CD4-positive, alpha-beta T cell treated with Interleukin-12 subunit alpha and Interleukin-12 subunit beta, for 1 hour (primary cell): ENCODE measurements at regions not wholly inside any gene's neighbourhood (a gene's known extent, or its start where the extent isn't known, plus 50 kb on each side); places are given as distances from the start of the nearest gene placed in this dataset.
"Not testable (repeated sequence)": the region's sequence is repeated elsewhere in the genome, so short reads cannot be mapped to it uniquely, and the experiment has no call there.

Experiments used
- DNase-seq: peaks from one replicate; pipeline ENCODE4 v3.0.0-alpha.2; 2020

DNA sequence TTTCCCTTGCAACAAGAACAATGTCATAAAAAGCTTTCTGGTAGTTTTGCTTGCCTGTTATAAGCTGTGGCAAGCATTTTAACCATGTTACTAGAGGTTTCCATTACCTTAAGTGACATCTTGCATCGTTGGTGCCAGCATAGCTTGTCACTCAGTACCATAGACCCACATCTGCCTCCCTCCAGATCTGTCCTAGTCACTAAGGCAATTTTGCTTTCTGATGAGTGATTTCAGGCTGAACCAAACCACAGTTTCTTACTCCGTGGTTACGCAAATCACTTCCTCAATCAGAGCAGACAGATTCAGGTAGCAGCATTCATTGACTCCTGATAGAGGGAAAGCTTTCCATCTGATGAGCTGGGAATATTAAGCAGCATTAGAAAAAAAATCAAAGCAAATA, 1057.5 kb upstream of the FAM98A start:
- DNase-seq: no peak

DNA sequence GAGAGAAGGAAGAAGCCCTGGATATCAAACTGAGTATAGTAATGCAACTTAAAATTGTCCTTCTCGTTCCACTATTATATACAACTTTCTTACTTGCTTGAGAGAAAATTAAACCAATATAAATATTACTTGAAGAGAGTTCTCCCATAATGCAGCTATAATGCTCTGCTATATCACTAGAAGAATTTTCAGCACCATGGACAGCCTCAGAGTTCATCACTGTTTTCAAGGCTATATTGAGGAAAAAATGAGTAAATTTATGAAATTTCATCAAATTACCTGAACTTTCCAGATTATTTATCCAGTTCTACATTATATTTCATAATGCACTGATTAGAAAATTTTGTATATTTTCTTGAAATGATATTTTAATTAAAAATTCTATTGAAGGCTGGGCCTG, 1053.5 kb upstream of the FAM98A start:
- no peak for DNase-seq

DNA sequence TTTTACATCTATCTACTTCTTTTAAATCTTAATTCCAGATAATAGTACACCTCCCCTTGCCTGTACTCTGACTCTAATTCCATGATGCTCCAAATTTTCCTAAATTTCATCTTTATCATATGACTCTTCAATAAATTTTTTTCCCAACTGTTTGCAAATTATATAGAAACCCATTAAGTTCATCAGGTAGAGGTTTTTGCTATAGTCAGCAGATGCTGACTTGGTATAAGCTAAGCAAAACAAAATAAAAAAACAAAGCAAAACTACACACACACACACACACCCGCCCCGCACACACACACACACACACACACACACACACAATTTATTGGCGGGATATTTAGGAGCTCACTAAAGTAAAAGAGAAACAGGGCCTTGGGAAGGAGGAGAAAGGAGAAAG, 1047.8 kb upstream of the FAM98A start:
- DNase-seq: no peak

DNA sequence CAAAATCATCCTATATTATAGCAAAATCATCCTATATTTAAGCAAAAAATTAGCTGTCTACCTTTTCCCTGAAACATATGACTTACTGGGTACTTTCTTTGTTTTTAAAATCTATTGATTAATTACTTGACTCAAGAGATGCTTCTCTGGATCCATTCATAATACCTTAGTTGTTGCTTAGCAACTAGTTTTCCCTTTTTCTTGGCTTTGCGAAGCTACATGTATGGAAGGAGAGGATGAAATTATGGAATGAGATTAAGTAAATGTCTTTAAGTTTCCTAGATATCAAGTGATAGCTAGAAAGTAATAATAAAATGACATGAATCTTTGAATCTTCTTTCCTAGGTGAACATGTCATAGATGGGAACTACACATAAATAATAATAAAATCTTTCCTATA, 1033.2 kb upstream of the FAM98A start:
- DNase-seq: no peak

DNA sequence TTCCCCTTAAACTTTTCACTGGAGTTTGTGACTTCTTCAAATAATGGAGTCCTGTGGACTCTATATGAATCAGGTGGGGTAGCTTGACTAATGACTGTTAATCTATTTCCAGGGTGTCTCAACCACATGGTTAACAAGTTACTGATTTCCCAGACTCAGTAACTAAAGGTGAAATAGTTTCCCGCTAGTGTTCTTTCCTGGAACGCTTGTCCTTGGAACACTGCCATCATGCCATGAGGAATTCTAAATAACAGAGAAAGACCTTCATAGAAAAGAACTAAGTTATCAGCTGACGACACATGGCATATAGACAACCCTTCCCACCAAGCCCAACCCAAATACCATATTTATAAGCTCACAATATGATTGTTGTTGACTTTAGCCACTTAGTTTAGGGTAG, 1027.9 kb upstream of the FAM98A start:
- DNase-seq: no peak

DNA sequence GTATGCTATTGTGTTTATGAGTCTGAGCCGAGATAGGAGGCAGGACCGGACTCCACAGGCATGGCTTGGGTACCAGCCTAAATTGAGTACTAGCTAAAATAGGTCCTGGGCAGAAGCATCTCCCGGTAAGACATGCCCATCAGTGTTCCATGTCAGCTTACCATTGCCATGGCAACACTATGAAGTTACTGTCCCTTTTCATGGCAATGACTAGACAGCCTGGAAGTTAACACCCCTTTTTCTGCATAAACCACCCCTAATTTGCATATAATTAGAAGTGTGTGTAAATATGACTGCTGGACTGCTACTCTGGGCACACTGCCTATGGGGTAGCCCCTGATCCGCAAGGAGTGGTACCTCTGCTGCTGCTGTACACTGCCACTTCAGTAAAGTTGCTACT, 1005.1 kb upstream of the FAM98A start:
- DNase-seq: no peak

DNA sequence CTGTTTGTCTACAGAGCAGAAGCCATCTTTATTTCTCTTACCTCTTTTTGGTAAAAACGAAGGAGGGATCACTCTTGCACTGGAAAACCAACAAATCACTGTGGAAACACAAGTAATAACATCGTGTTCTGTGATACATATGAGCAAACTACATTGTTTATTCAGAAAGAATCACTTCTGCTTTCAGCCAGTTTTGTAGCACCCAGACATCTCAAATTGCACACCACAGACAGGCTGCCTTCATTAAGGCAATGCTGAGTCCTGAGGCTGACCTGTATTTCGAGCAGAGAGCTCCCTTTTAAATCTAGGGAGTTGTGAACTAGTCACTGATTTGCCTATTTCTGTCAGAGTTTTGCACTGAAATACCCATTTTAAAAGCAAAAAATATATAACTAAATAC, 1003.2 kb upstream of the FAM98A start:
- no peak for DNase-seq

DNA sequence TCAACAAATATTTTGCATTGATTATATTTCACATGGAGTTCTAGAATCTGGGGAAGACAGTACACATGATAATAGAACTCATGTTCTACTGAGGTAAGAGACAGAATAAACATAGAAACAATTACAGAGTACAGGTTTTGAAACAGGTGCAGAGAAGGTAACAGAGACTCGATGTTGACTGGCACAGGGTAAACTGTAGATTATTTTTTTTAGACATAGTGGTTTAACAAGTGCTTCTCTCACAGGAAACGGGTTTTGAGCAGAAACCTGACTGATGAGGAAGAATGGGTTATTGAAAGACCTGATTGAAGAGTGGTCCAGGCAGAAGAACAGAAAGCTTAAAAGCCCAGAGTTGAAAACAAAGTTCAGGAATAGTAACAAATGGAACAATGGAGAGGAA, 1002.5 kb upstream of the FAM98A start:
- DNase-seq: no peak

DNA sequence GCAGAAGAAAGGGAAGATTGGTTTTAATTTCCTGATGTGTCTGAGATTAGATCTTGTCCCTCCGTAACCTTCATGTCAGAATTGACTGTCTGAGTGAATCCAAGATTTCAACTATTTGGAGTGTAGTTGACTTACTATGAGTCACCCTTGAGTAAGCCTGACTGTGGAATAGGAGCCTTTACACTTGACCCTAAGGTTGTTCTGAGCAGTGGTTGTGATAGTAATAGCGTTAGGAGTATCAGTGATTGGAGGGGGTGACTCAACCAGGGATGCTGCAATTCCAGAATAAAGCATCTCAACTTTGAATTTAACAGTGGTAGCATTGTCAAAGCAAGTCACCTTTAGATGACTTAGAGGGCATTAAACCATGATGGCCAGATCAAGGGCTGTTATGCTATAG, 979.5 kb upstream of the FAM98A start:
- DNase-seq: no peak

DNA sequence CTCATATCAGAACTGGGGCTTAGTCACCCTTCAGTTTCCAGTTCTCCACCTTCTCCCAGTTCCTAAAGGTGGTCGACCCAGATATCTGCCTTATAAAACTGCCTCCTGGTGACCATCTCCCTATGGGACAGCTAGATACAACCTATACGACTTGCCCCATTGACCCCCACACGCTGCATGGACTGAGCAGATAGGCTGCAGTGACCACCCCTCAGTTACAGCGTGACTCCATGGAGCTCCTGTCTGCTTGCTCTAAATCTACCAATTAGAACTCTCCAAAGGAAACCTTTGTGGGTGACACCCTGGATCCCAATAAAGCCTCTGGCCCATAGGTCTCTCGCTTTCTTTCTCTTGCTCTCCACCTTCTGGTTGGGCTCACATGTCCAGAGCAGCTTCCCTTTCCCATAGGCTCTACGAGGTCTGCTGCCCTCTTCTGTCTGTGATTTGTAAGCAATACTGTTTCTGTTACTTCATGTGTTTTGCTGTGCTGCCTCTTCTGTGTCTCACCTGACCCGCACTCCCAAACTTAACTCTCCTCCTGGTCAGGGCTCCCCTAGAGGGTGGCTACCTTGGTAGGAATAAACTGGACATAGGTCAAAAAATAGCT, 971.3 kb upstream of the FAM98A start:
- no peak for DNase-seq

DNA sequence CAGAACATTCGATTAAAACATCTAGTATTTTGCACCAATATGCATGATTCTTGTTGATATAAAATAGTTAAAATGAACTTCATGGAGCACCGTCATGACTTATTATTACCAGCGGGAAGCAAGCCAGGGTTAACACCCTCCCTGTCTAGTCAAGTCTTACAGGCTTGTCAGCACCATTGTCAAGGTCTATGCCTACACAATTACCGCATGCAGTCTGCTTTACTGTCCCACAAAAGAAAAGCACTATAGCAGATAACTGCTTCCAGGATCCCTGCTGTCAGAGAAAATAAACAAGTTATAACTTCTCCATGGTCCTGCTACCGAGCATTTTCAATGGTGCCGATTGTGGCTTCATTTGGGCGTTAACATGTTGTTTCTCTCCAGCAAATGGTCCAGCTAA, 968.0 kb upstream of the FAM98A start:
- no peak for DNase-seq

DNA sequence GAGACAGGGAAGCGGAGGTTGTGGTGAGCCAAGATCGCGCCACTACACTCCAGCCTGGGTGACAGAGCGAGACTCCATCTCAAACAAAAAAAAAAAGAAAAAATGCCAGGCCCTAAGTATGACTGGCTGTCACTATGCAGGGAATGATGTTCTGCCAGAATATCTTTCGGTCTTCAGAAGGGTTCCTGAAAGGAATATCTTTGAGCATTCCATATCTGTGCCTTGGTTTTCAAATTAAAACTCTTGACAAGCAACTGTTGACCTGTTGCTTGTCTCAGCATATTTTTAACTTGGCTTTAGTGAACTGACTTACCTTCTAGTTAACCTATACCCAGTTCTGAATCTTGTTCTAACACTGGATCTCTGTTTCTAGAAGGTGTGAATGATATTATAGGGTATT, 953.2 kb upstream of the FAM98A start:
- no peak for DNase-seq

DNA sequence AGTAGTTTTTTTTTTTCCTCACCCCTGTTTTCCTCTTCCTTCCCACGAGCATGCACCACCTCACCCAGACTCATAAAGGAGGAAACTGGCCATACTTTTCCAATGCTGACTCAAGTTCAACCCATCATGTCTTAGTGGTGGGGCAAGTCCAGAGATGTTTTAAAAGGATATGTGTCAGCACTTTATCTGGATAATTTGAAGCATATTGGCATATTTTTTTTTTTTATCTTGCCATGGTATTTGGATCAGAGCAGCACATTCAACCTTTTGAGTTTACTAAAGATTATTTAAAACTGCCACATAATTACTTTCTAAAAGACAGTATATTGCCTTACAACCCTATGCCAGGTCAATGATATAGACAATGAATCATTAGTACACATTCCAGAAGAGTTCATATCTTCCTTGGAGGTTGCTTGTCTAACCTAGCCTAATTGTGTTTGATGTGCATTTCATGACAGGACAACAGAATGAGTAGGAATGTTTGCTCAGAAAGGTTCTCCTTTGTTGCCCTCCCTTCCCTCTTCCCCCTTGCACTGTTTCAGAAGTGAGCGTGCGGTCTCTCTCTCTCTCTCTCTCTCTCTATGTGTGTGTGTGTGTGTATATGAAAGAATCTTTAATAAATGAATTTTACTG, 950.7 kb upstream of the FAM98A start:
- no peak for DNase-seq

DNA sequence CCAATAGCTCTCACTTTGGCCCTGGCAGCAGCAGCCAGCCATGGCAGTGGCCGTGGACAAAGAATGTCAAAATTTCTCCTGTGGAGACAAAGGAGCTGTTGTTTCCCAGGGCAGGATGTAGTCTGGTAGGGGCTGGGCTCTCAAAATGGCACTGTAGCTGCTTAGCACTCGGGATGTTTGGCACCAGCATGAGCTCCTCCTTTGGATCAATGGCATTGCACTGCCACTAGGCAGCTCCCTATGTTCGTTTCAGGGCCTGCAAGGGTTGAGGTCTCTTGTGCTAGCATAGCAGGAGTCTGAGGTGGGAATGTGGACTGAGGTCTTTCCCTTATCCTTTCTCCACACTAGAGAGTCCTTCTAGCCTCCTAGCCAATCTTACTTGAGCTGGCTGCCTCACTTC, 948.8 kb upstream of the FAM98A start:
- DNase-seq: no peak

DNA sequence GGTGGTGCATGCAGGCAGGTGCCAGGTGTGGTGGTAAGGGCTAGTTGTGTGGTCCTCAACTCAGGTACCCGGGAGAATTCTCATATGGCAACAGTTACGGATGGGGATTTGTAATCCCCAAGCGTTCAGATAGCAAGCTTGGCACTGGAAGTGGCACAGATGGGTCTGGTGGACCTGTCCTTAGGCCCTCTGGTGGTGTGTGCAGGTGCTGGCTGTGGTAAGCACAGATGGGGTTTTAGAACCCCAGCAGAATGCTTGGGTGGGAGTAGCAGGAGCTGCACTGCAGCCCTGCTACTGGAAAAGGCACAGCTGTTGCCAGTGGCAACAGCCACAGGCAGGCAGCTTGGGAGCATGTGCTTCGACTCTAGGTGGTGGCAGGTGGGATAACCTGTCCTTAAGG, 948.2 kb upstream of the FAM98A start:
- no peak for DNase-seq

DNA sequence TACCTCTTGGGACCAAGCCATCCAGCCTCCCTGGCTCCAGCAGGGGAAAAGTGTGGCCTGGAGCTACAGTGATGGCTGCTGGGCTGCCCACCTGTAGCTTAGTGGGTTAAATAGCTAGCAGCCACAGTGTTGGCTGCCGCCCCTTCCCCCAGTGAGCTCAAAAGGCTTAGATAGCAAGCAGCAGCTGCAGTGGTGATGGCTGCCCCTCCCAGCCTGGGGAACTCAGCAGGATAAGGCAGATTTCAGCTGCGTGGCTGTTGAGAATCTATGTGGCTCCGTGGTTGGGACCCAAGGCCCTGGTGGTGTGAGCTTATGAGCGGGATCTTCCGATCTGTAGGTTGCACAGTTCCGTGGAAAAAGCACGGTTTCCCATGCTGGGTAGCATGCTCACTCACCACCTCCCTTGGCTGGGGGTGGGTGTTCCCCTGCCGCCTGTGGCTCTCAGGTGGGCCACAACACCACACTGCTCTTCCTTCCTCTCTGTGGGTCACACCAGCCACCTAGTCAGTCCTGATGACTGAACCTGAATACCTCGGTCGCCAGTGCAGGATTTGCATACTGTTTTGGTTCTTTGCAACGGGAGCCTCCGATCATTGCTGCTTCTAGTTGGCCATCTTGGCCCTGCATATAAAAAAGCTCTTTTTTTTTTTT, 946.5 kb upstream of the FAM98A start:
- DNase-seq: no peak

DNA sequence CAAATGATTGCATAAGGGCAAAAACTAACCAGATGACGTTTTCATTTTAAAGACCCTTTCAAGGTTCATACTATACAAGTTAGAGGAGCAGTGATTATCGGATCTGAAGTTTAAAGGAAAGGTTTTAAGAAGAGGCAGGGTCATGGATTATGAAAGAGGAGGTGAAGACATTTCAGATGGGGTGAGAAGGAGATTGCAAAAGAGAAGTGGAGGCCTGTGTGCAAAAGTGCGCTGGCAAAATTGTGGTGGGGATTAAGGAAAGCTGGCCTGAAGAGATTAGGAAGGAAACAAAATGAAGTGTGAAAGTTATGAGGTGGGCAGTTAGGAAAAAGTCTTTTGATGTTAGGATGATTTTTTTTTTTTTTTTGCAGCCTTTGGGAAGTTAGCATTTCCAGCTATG, 935.7 kb upstream of the FAM98A start:
- DNase-seq: no peak

DNA sequence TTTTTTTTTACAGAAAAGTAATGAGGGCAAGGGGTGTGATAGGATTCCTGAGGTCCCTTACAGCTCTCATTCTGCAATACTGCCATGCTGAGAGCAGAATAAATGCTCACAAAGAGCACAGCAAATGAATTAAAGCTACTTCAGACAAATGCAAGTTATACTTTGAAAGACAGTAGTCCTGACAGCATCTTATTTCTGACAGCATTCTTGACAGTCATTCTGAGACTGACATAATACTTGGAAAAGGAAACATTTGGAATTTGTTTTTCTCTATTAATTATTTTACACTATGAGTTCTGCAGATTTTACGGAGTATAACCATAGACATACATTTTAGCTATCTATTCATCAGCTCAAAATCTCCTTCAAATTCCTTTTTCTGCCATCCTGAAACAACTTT, 935.2 kb upstream of the FAM98A start:
- no peak for DNase-seq

DNA sequence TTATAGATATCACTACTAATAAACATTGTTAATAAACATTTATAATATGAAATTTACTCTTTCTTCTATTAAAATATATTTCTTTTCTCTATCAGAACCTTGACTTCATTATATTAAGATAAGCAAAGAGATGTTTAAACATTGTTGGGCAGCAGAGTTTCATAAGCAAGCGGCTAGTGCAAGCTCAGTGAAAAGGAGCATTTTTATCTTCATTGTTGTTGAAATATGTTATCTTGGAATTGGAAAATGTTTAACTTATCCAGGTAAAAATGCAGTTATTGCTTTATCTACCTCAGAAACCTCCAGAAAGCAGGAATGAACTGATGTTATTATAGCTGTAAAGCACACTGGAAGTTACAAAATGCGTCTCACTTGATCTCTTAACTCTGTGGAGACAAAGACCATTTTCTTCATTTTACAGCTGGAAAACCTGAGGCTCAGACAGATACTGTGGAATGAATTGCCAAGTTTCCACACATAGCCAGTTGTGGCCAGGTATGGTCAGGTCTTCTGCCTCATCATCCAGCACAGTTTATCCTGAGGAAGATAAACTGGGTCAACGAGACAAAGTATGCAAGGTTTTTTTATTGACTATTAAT, 934.6 kb upstream of the FAM98A start:
- DNase-seq: no peak

DNA sequence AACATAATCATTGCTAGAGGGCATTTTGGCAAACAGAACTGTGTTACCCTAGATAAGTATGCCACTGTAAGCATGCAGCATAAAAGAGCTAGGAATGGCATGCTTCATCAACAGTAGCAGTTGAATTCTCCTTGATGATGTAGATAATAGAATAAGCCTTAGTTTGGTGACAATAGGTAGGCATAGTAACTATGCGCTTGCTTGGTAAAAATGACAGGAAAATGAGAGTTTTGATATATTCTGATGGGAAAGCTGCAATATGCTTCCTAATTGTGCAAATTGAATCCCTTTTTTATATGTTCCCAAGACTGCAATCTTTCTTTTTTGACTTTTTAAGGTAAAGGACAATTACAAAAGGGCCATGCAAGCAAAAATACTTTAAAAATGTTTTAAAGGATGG, 930.9 kb upstream of the FAM98A start:
- DNase-seq: no peak

DNA sequence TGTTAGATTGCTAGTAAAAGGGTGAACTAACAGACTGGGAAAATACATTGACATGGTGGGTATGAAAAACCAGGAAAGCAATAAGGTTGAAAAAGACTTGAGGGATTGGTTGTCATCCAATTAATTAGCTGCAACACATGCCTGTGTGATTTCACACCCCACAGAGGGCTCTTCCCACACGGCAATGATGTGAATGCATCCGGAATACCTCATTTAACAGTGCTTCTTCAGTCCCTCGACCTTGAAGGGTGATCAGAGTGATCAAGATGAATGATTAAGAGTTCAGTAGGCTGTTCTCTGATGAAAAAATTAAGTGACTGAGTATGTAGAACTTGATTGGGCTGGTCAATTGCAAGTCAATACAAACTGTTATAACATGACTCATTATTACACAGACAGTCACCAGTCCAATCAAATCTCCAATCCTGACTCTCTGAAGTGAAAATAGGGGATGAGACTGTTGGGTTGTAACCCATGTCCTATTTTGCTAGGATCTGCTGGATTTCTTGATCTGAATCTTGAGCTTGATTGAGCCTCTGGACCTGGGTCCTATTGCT, 924.9 kb upstream of the FAM98A start:
- DNase-seq: no peak

DNA sequence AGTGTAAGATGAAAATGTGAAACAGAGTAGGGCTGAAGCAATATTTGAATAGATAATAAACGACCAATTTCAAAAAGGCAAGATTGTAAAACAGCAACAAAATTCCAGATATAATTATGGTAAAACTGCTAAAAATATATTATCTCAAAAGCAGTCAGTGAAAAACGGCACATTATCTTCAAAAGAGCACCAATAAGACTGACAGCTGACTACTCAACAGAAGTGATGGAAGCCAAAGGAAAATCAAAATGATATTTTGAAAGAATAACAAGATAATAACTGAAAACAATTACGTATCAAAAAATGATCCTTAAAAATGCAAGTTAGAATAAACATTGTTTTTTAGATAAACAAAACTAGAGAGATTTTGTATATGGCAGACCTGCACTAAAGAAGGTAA, 920.6 kb upstream of the FAM98A start:
- DNase-seq: no peak

DNA sequence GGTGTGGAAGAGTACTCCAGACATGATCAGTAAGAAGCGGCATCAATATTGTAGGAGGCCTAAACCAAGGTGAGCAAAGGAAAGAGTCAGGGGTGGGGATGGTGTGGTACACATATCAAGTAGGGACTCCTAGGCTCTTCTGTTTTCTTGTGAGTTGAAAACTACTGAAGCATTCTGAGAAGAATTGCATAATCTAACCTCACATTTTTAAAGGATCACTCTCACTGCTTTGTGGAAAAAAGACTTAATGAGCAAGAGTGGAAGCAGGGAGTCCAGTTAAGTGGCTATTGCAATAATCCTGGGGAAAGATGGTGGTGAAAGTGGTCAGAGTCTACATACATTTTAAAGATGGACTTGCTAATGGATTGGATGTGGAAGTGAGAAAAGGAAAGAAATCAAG, 899.5 kb upstream of the FAM98A start:
- DNase-seq: no peak

DNA sequence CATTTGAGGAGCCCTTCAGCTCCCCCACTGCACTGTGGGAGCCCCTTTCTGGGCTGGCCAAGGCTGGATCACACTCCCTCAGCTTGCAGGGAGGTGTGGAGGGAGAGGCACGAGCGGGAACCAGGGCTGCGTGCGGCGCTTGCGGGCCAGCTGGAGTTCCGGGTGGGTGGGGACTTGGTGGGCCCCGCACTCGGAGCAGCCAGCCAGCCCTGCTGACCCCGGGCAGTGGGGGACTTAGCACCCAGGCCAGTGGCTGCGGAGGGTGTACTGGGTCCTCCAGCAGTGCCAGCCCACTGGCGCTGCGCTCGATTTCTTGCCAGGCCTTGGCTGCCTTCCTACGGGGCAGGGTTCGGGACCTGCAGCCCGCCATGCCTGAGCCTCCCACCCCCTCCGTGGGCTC, 895.1 kb upstream of the FAM98A start:
- DNase-seq: not testable (repeated sequence)
